Stimulated activated naive CD8-positive, alpha-beta T cell treated with anti-CD3 and anti-CD28 coated beads, Interleukin-15, amount 100 ng/mL, for 72 hours (primary cell): ENCODE measurements at regions not wholly inside any gene's neighbourhood (a gene's known extent, or its start where the extent isn't known, plus 50 kb on each side); places are given as distances from the start of the nearest gene placed in this dataset.

Experiments used
- ATAC-seq: fragments of 150-1000 bp; cut with Tn5 transposase; 2 replicates; pipeline ENCODE4 v1.10.0; 2021; ENCODE audit warnings: mild to moderate bottlenecking, moderate library complexity
- DNase-seq, 2 donors: peaks; one replicate each; pipeline ENCODE4 v3.0.0; 2021 to 2022
- H3K27ac Mint-ChIP-seq, 2 donors: one replicate each; pipeline ENCODE4 v1.8.0; 2022; ENCODE audit warnings: mild to moderate bottlenecking in 2 of 2, mixed read lengths in 2 of 2, moderate library complexity in 2 of 2
- H3K27me3 Mint-ChIP-seq: one replicate; pipeline ENCODE4 v1.8.0; 2022; ENCODE audit warnings: mixed read lengths
- H3K4me1 Mint-ChIP-seq: one replicate; pipeline ENCODE4 v1.8.0; 2022; ENCODE audit warnings: mild to moderate bottlenecking, mixed read lengths
- H3K4me3 Mint-ChIP-seq, 2 donors: one replicate each; pipeline ENCODE4 v1.8.0; 2022; ENCODE audit warnings: mild to moderate bottlenecking in 2 of 2, mixed read lengths in 2 of 2, moderate library complexity in 1 of 2
- H3K9me3 Mint-ChIP-seq, 2 donors: one replicate each; pipeline ENCODE4 v1.8.0; 2022; ENCODE audit warnings: mixed read lengths in 2 of 2

GRCh38 chr18:60122339-60122738, 222.5 kb downstream of the PMAIP1 start:
- Mint-ChIP-seq H3K4me3 (no peak overlapping the region), H3K4me1 (no peaks in the 10 kb centered on the region), H3K27ac (no peak overlapping the region), H3K27me3 (no peaks in the 10 kb centered on the region), H3K9me3 (peaks cover 7 to 8% of the 10 kb centered on the region in 2 donors)
- DNase-seq (no peak), ATAC-seq (no peak)

GRCh38 chr18:60120231-60120750, 220.5 kb downstream of the PMAIP1 start:
- peaks cover 7 to 8% of the 10 kb centered on the region in 2 donors for H3K9me3 Mint-ChIP-seq
- H3K27me3 Mint-ChIP-seq, result no peaks in the 10 kb centered on the region
- ATAC-seq (no peak), DNase-seq (no peak)
- H3K4me1 Mint-ChIP-seq, result no peaks in the 10 kb centered on the region
- H3K4me3 Mint-ChIP-seq, result no peak overlapping the region
- no peak overlapping the region for H3K27ac Mint-ChIP-seq

- H3K27ac Mint-ChIP-seq, result no peak overlapping the region
- peaks cover 7 to 8% of the 10 kb centered on the region in 2 donors for H3K9me3 Mint-ChIP-seq
- ATAC-seq, result no peak
- no peaks in the 10 kb centered on the region for H3K4me1 Mint-ChIP-seq
- no peaks in the 10 kb centered on the region for H3K27me3 Mint-ChIP-seq
- DNase-seq, result no peak
- no peak overlapping the region for H3K4me3 Mint-ChIP-seq
Observed at GRCh38 chr18:60117321-60117720, 217.5 kb downstream of the PMAIP1 start.

GRCh38 chr18:60113396-60113795, 213.6 kb downstream of the PMAIP1 start:
- DNase-seq, result no peak
- Mint-ChIP-seq H3K4me1 (no peaks in the 10 kb centered on the region), H3K27me3 (no peaks in the 10 kb centered on the region), H3K9me3 (no peaks in the 10 kb centered on the region), H3K4me3 (no peak overlapping the region), H3K27ac (no peak overlapping the region)
- ATAC-seq, result no peak

GRCh38 chr18:60112369-60112768, 212.6 kb downstream of the PMAIP1 start:
- Mint-ChIP-seq H3K27ac (no peak overlapping the region), H3K27me3 (no peaks in the 10 kb centered on the region), H3K9me3 (no peaks in the 10 kb centered on the region), H3K4me1 (no peaks in the 10 kb centered on the region), H3K4me3 (no peak overlapping the region)
- ATAC-seq (no peak), DNase-seq (no peak)

- no peak for DNase-seq
- Mint-ChIP-seq H3K4me3 (no peak overlapping the region), H3K27me3 (no peaks in the 10 kb centered on the region), H3K4me1 (no peaks in the 10 kb centered on the region), H3K27ac (no peak overlapping the region), H3K9me3 (no peaks in the 10 kb centered on the region)
- no peak for ATAC-seq
Observed at GRCh38 chr18:60111525-60111924, 211.7 kb downstream of the PMAIP1 start.

GRCh38 chr18:60110836-60111235, 211.0 kb downstream of the PMAIP1 start:
- DNase-seq, result no peak
- no peak for ATAC-seq
- H3K4me3 Mint-ChIP-seq, result no peak overlapping the region
- no peak overlapping the region for H3K27ac Mint-ChIP-seq
- H3K9me3 Mint-ChIP-seq, result no peaks in the 10 kb centered on the region
- no peaks in the 10 kb centered on the region for H3K4me1 Mint-ChIP-seq
- H3K27me3 Mint-ChIP-seq, result no peaks in the 10 kb centered on the region

GRCh38 chr18:60100778-60101177, 201.0 kb downstream of the PMAIP1 start:
- DNase-seq, result no peak
- Mint-ChIP-seq H3K27ac (no peak overlapping the region), H3K9me3 (peaks cover 0 to 5% of the 10 kb centered on the region in 2 donors), H3K27me3 (no peaks in the 10 kb centered on the region), H3K4me1 (no peaks in the 10 kb centered on the region), H3K4me3 (no peak overlapping the region)
- no peak for ATAC-seq

- DNase-seq (no peak), ATAC-seq (no peak)
- Mint-ChIP-seq H3K4me1 (no peaks in the 10 kb centered on the region), H3K27ac (no peak overlapping the region), H3K27me3 (no peaks in the 10 kb centered on the region), H3K9me3 (peaks cover 0 to 5% of the 10 kb centered on the region in 2 donors), H3K4me3 (no peak overlapping the region)
Observed at GRCh38 chr18:60099709-60100108, 199.9 kb downstream of the PMAIP1 start.

GRCh38 chr18:60096428-60096827, 196.6 kb downstream of the PMAIP1 start:
- no peak overlapping the region for H3K27ac Mint-ChIP-seq
- no peak for DNase-seq
- no peaks in the 10 kb centered on the region for H3K4me1 Mint-ChIP-seq
- H3K27me3 Mint-ChIP-seq, result no peaks in the 10 kb centered on the region
- ATAC-seq, result no peak
- H3K4me3 Mint-ChIP-seq, result no peak overlapping the region
- peaks cover 8 to 11% of the 10 kb centered on the region in 2 donors for H3K9me3 Mint-ChIP-seq

GRCh38 chr18:60092073-60092472, 192.3 kb downstream of the PMAIP1 start:
- Mint-ChIP-seq H3K27me3 (peaks cover under 1% of the 10 kb centered on the region), H3K4me3 (no peak overlapping the region), H3K9me3 (peaks cover 6 to 8% of the 10 kb centered on the region in 2 donors), H3K4me1 (no peaks in the 10 kb centered on the region), H3K27ac (no peak overlapping the region)
- DNase-seq (no peak), ATAC-seq (no peak)

GRCh38 chr18:60090170-60090569, 190.4 kb downstream of the PMAIP1 start:
- peaks cover 8% of the 10 kb centered on the region for H3K27me3 Mint-ChIP-seq
- H3K27ac Mint-ChIP-seq, result no peak overlapping the region
- peaks cover 6 to 8% of the 10 kb centered on the region in 2 donors for H3K9me3 Mint-ChIP-seq
- DNase-seq, result no peak
- no peak for ATAC-seq
- no peaks in the 10 kb centered on the region for H3K4me1 Mint-ChIP-seq
- no peak overlapping the region for H3K4me3 Mint-ChIP-seq

GRCh38 chr18:60082790-60083189, 183.0 kb downstream of the PMAIP1 start:
- Mint-ChIP-seq H3K9me3 (no peaks in the 10 kb centered on the region), H3K27ac (no peak overlapping the region), H3K4me3 (no peak overlapping the region), H3K4me1 (no peaks in the 10 kb centered on the region), H3K27me3 (peaks cover 8% of the 10 kb centered on the region)
- no peak for ATAC-seq
- DNase-seq, result no peak

GRCh38 chr18:60082282-60082681, 182.5 kb downstream of the PMAIP1 start:
- Mint-ChIP-seq H3K4me3 (no peak overlapping the region), H3K27me3 (peaks cover 8% of the 10 kb centered on the region)

GRCh38 chr18:60075477-60075876, 175.7 kb downstream of the PMAIP1 start:
- DNase-seq (no peak), ATAC-seq (no peak)
- peaks cover 0 to 18% of the 10 kb centered on the region in 2 donors for H3K9me3 Mint-ChIP-seq
- H3K27ac Mint-ChIP-seq, result no peak overlapping the region
- H3K4me1 Mint-ChIP-seq, result no peaks in the 10 kb centered on the region
- H3K27me3 Mint-ChIP-seq, result no peaks in the 10 kb centered on the region
- no peak overlapping the region for H3K4me3 Mint-ChIP-seq

More at GRCh38 chr18:60082282-60082681, 182.5 kb downstream of the PMAIP1 start:
- no peaks in the 10 kb centered on the region for H3K9me3 Mint-ChIP-seq
- no peaks in the 10 kb centered on the region for H3K4me1 Mint-ChIP-seq
- H3K27ac Mint-ChIP-seq, result no peak overlapping the region
- no peak for ATAC-seq
- no peak for DNase-seq

- ATAC-seq, result no peak
- Mint-ChIP-seq H3K9me3 (peaks cover 0 to 10% of the 10 kb centered on the region in 2 donors), H3K27ac (no peak overlapping the region), H3K27me3 (no peaks in the 10 kb centered on the region), H3K4me3 (no peak overlapping the region), H3K4me1 (no peaks in the 10 kb centered on the region)
- DNase-seq, result no peak
Observed at GRCh38 chr18:60070631-60071030, 170.8 kb downstream of the PMAIP1 start.

- peaks cover 0 to 2% of the 10 kb centered on the region in 2 donors for H3K9me3 Mint-ChIP-seq
- ATAC-seq, result no peak
- no peak for DNase-seq
- no peaks in the 10 kb centered on the region for H3K4me1 Mint-ChIP-seq
- no peak overlapping the region for H3K4me3 Mint-ChIP-seq
- H3K27ac Mint-ChIP-seq, result no peak overlapping the region
- no peaks in the 10 kb centered on the region for H3K27me3 Mint-ChIP-seq
Observed at GRCh38 chr18:60069145-60069544, 169.3 kb downstream of the PMAIP1 start.
